GM21528 (cell line): ENCODE measurements at regions not wholly inside any gene's neighbourhood (a gene's known extent, or its start where the extent isn't known, plus 50 kb on each side); places are given as distances from the start of the nearest gene placed in this dataset.
"Not testable (repeated sequence)": the region's sequence is repeated elsewhere in the genome, so short reads cannot be mapped to it uniquely, and the experiment has no call there.

Source experiments
- ATAC-seq: cut with Tn5 transposase; IDR thresholded peaks from one replicate; pipeline ENCODE4 v1.9.1; 2021; ENCODE audit warnings: mild to moderate bottlenecking, moderate library complexity; ENCODE audit not compliant: unreplicated experiment, low FRiP score

- ATAC-seq = no peak
Measured at GRCh38 chr2:192438239-192438638, 243.5 kb upstream of the TMEFF2 start.

- no peak for ATAC-seq
Measured at GRCh38 chr2:192437653-192438052, 242.9 kb upstream of the TMEFF2 start.

GRCh38 chr2:192424243-192424642, 229.5 kb upstream of the TMEFF2 start:
- ATAC-seq = no peak

GRCh38 chr2:192419786-192420185, 225.1 kb upstream of the TMEFF2 start:
- ATAC-seq = no peak

- ATAC-seq = no peak
Measured at GRCh38 chr2:192416060-192416459, 221.3 kb upstream of the TMEFF2 start.

GRCh38 chr2:192414794-192415193, 220.1 kb upstream of the TMEFF2 start:
- no peak for ATAC-seq

GRCh38 chr2:192413812-192414681, 219.3 kb upstream of the TMEFF2 start:
- ATAC-seq = no peak

- not testable (repeated sequence) for ATAC-seq
Measured at GRCh38 chr2:192412866-192413265, 218.1 kb upstream of the TMEFF2 start.

GRCh38 chr2:192412394-192412793, 217.7 kb upstream of the TMEFF2 start:
- no peak for ATAC-seq

- no peak for ATAC-seq
Measured at GRCh38 chr2:192411755-192412154, 217.0 kb upstream of the TMEFF2 start.

- no peak for ATAC-seq
Measured at GRCh38 chr2:192410319-192410718, 215.6 kb upstream of the TMEFF2 start.

GRCh38 chr2:192407692-192408091, 213.0 kb upstream of the TMEFF2 start:
- ATAC-seq = no peak

GRCh38 chr2:192398236-192398635, 203.5 kb upstream of the TMEFF2 start:
- ATAC-seq = no peak

GRCh38 chr2:192394605-192395004, 199.9 kb upstream of the TMEFF2 start:
- no peak for ATAC-seq

- ATAC-seq = no peak
Measured at GRCh38 chr2:192391041-192391440, 196.3 kb upstream of the TMEFF2 start.

GRCh38 chr2:192390401-192390800, 195.7 kb upstream of the TMEFF2 start:
- no peak for ATAC-seq

- not testable (repeated sequence) for ATAC-seq
Measured at GRCh38 chr2:192384191-192384590, 189.5 kb upstream of the TMEFF2 start.

- no peak for ATAC-seq
Measured at GRCh38 chr2:192381082-192381481, 186.3 kb upstream of the TMEFF2 start.

GRCh38 chr2:192379736-192380135, 185.0 kb upstream of the TMEFF2 start:
- ATAC-seq = no peak

GRCh38 chr2:192377173-192377572, 182.4 kb upstream of the TMEFF2 start:
- ATAC-seq = no peak

- ATAC-seq = no peak
Measured at GRCh38 chr2:192373754-192374153, 179.0 kb upstream of the TMEFF2 start.

- no peak for ATAC-seq
Measured at GRCh38 chr2:192373221-192373620, 178.5 kb upstream of the TMEFF2 start.
